ENCODE measurements at regions not wholly inside any gene's neighbourhood (a gene's known extent, or its start where the extent isn't known, plus 50 kb on each side); places are given as distances from the start of the nearest gene placed in this dataset.

DNA sequence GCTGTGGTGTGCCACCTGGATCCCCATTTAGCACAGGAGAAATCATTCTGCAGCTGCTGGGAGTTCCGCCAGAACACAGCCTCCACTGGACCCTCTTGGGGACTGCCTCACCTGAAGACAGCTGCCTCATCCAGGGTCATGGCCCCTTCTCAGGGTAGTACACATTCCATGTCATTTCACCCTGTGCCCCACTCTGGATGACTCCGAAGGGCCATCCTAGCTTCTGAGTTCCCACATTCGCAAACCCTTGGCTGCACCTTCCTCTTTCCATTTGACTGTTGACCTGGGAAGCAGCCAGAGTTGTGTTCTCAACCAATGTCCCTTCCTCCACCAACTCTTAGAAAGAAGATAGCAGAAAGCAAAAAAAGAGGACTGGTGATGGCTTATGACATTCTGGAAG is 125.6 kb upstream of the TBX20 start:
- TF ChIP-seq, protein P1, sequence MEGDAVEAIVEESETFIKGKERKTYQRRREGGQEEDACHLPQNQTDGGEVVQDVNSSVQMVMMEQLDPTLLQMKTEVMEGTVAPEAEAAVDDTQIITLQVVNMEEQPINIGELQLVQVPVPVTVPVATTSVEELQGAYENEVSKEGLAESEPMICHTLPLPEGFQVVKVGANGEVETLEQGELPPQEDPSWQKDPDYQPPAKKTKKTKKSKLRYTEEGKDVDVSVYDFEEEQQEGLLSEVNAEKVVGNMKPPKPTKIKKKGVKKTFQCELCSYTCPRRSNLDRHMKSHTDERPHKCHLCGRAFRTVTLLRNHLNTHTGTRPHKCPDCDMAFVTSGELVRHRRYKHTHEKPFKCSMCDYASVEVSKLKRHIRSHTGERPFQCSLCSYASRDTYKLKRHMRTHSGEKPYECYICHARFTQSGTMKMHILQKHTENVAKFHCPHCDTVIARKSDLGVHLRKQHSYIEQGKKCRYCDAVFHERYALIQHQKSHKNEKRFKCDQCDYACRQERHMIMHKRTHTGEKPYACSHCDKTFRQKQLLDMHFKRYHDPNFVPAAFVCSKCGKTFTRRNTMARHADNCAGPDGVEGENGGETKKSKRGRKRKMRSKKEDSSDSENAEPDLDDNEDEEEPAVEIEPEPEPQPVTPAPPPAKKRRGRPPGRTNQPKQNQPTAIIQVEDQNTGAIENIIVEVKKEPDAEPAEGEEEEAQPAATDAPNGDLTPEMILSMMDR (conservative IDR thresholded peaks at IDR 0.05), result no peak
- no peak for TF ChIP-seq ZFX (IDR thresholded peaks at IDR 0.05)
